AG04450 (cell line): ENCODE measurements at regions not wholly inside any gene's neighbourhood (a gene's known extent, or its start where the extent isn't known, plus 50 kb on each side); places are given as distances from the start of the nearest gene placed in this dataset.

Experiments used
- CTCF ChIA-PET: fragments of 300-600, 350-600 bp; formaldehyde crosslinking; extraction: SDS; loops from one replicate; lab custom pipeline; 2022; ENCODE audit warnings: antibody characterized with exemption, inconsistent platforms; lab: Charles Lee
- POLR2A ChIA-PET: fragments of 350-600 bp; formaldehyde crosslinking; extraction: SDS; loops from one replicate; lab custom pipeline; 2021; ENCODE audit warnings: antibody characterized with exemption, inconsistent platforms; lab: Yijun Ruan, JAX
- DNase-seq: peaks from one replicate; pipeline ENCODE4 v3.0.0-alpha.2; 2011; ENCODE audit warnings: low read depth, low spot score
- H3K27ac ChIP-seq: one replicate; pipeline ENCODE4 v1.5.1; 2012; ENCODE audit warnings: low read depth, low read length, control low read depth
- H3K27me3 ChIP-seq: one replicate; pipeline ENCODE4 v1.6.0; 2012; ENCODE audit warnings: low read length; ENCODE audit not compliant: control insufficient read depth, insufficient read depth
- H3K4me3 ChIP-seq: 2 replicates; pipeline ENCODE4 v1.5.1; 2011; ENCODE audit warnings: mild to moderate bottlenecking, low read depth, low read length, control low read depth
- H3K9me3 ChIP-seq: 2 replicates; pipeline ENCODE4 v1.5.1; 2012; ENCODE audit warnings: low read length; ENCODE audit not compliant: control insufficient read depth, insufficient read depth
- TF ChIP-seq, protein P1 (sequence below): IDR thresholded peaks from 2 replicates; pipeline ENCODE4 v1.5.1; 2011; ENCODE audit warnings: low read depth, low read length, control low read depth, inconsistent platforms

DNA sequence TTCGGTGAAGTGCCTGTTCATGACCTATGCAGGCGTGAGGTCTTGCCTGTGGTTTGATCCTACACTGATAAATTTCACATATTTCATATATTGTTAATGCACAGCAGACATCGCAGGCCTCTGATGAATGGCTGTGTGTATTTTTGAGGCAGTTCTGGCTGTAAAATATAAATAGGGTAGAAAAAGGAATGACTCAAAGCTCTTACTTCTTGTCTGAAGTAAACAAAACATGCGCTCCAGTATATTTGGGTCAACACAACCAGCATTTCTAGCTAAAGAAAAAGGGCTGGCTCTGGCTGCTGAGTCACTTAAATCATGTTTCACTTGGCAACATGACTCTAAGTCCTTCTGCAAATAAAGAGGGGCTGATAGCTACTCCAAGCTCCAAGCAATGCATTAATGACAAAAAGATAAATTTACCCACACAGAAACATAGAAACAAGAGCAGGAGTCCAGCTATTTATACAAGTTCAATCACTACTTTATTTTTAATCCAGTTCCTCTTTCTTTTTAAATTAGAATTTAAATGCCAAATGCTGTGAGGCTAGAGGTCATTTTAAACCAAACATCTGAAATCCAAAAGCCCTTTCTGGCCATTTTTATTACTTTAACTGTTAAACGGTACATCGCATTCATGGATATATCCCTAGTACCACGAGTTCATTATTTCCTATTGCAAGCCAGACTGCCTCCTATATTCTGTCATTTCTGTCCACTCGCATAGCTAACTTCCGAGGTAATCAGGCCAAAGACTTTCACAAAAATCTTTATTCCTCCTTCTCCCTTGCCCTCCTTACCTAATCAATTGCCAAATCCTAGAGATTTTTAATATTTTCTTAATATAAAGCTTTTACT, 54.3 kb upstream of the TMCC3 start:
- H3K27me3 ChIP-seq, result peaks cover 21% of the 10 kb centered on the region
- CTCF ChIA-PET, result interaction anchor here (0.6 kb wide), 1 partner anchor 400 kb away, joined by 6 read pairs; no protein-coding TSS in a partner anchor
- H3K9me3 ChIP-seq, result no peaks in the 10 kb centered on the region
- TF ChIP-seq, protein P1, sequence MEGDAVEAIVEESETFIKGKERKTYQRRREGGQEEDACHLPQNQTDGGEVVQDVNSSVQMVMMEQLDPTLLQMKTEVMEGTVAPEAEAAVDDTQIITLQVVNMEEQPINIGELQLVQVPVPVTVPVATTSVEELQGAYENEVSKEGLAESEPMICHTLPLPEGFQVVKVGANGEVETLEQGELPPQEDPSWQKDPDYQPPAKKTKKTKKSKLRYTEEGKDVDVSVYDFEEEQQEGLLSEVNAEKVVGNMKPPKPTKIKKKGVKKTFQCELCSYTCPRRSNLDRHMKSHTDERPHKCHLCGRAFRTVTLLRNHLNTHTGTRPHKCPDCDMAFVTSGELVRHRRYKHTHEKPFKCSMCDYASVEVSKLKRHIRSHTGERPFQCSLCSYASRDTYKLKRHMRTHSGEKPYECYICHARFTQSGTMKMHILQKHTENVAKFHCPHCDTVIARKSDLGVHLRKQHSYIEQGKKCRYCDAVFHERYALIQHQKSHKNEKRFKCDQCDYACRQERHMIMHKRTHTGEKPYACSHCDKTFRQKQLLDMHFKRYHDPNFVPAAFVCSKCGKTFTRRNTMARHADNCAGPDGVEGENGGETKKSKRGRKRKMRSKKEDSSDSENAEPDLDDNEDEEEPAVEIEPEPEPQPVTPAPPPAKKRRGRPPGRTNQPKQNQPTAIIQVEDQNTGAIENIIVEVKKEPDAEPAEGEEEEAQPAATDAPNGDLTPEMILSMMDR, result no peak
- POLR2A ChIA-PET, result no interaction called here
- no peak overlapping the region for H3K4me3 ChIP-seq
- peak; percentile 78 for DNase-seq
- no peak overlapping the region for H3K27ac ChIP-seq

DNA sequence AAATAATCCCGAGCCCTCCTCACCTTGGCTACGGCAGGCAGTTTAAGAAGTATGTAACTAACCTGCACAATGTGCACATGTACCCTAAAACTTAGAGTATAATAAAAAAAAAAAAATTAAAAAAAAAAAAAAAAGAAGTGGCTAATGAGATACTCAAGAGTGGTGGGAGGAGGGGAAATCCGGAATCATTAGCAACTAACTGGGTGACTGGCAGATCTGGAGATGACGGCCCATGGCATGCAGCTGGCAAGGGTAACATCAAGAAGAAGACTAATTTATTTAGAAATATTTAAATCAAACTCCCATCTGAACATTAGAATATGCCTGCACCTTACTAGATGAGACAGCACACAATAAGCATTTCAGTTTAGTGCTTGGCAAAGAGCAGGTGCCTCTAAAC, 52.3 kb upstream of the TMCC3 start:
- Histone ChIP-seq H3K4me3 (no peak overlapping the region), H3K27ac (no peak overlapping the region), H3K27me3 (peaks cover 17% of the 10 kb centered on the region), H3K9me3 (no peaks in the 10 kb centered on the region)
- POLR2A ChIA-PET, result no interaction called here
- CTCF ChIA-PET, result no interaction called here
- TF ChIP-seq, protein P1, result no peak
- DNase-seq, result no peak

DNA sequence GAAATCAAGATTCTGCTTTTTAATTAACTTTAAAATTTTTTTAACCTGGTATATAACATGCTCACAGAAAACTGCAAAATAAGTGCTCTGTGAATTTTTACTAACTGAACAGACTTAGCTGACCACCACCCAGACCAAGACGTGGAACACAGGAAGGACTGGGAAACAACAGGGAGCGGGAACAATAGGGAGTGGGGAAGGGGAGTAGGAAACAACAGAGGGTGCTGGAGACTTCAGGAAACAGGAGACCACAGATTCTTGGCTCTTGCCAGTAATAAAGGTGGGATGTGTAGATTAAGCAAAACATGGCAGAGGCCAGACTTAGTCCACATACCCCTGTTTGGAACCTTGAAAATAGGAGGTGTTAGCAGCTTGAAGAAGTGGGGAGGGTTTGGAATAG, 51.4 kb upstream of the TMCC3 start:
- ChIA-PET CTCF (no interaction called here), POLR2A (no interaction called here)
- Histone ChIP-seq H3K27ac (no peak overlapping the region), H3K4me3 (no peak overlapping the region), H3K27me3 (peaks cover 17% of the 10 kb centered on the region), H3K9me3 (no peaks in the 10 kb centered on the region)
- TF ChIP-seq, protein P1, result no peak
- no peak for DNase-seq

DNA sequence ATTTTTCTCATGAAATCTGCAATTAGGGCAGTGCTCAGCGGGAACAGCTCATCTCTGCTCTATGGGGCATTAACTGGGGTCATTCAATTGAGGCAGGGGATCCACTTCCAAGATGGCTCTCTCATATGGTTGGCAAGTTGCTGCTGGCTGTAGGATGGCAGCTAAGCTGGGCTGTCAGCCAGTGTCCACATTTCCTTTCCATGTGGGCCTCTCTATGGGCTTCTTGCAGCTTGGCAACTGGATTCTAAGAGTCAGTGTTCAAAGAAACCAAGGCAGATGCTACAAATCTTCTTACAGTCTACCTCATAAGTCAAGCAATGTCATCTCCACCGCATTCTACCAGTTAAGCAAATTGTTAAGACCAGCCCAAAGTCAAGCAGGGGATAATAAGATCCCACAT, 50.3 kb upstream of the TMCC3 start:
- TF ChIP-seq, protein P1, result no peak

More for the DNA sequence above, 50.3 kb upstream of the TMCC3 start:
- no peak overlapping the region for H3K4me3 ChIP-seq
- peaks cover 12% of the 10 kb centered on the region for H3K27me3 ChIP-seq
- H3K27ac ChIP-seq, result no peak overlapping the region
- ChIA-PET CTCF (no interaction called here), POLR2A (no interaction called here)
- no peak for DNase-seq
- H3K9me3 ChIP-seq, result no peaks in the 10 kb centered on the region
